NCI-H69 (cell line): ENCODE measurements at regions not wholly inside any gene's neighbourhood (a gene's known extent, or its start where the extent isn't known, plus 50 kb on each side); places are given as distances from the start of the nearest gene placed in this dataset.

Experiments used
- DNase-seq: peaks from one replicate; lab custom pipeline; 2025; lab: John Stamatoyannopoulos, UW

GRCh38 chr2:177342736-177343135 is 49.8 kb upstream of the AGPS start:
- no peak for DNase-seq
